DMS153 (cell line): ENCODE measurements at regions not wholly inside any gene's neighbourhood (a gene's known extent, or its start where the extent isn't known, plus 50 kb on each side); places are given as distances from the start of the nearest gene placed in this dataset.

Source experiments
- DNase-seq: peaks from one replicate; lab custom pipeline; 2025; lab: John Stamatoyannopoulos, UW

- no peak for DNase-seq
These were observed 345.7 kb upstream of the SLC30A5 start for GRCh38 chr5:68748101-68748500.

DNA sequence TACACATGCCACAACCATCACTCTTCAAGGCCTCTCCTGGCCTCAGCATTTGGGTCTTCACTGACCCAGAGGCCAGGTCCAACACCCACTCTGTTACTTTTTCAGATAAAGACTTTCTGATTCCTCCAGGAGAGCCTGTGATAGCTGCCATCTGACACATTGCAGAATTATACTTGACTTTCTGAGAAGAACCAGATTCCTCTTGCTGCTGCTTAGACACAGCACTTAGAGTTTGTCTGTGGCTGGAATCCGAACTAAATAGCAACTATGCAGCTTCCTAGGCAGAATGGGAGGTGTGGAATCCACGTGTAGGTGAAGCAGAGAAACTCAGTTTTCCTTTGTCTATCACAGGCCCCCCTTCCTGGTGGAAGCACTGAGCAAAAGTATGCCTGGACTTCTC lies 344.7 kb upstream of the SLC30A5 start:
- no peak for DNase-seq

- DNase-seq: no peak
These were observed 344.2 kb upstream of the SLC30A5 start for GRCh38 chr5:68749631-68750030.

GRCh38 chr5:68751661-68752060 lies 342.2 kb upstream of the SLC30A5 start:
- DNase-seq: no peak

DNA sequence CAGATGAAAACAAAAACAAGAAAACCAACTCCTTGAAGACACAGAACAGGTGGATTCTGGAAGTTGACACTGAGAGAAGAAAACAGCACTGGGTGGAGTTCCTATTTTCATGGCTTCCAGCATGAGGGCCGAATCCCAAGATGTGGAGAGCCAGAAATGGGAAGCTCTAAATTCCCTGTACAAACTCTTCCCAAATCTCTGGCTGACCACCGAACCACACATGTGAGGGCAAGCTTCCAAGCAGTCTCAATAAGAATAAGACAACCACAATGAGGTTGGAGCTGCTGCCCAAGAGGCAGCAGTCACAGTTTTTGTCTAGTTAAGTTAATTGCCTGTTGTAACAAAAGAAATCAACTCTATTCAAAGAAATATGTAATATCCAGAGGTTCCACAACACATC lies 339.3 kb upstream of the SLC30A5 start:
- DNase-seq: no peak

DNA sequence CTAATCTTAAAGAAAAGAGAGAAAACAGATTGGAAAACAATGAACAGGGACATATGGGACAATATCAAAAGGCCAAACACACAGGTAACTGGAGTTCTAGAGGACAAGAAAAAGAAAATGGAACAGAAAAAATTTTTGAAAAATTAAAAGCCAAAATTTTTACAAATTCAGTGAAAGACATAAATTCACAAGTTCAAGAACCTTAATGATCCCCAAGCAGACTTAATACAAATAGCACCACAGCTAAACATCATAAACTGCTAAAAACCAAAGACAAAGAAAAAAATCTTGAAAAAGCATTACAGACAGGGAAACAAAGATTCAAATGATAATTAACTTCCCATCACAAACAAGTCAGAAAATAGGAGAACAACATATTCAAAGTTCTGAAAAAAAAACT lies 338.5 kb upstream of the SLC30A5 start:
- DNase-seq: no peak

GRCh38 chr5:68757006-68757405 lies 336.8 kb upstream of the SLC30A5 start:
- DNase-seq: no peak

- DNase-seq: no peak
These were observed 336.1 kb upstream of the SLC30A5 start for GRCh38 chr5:68757626-68758212.

DNA sequence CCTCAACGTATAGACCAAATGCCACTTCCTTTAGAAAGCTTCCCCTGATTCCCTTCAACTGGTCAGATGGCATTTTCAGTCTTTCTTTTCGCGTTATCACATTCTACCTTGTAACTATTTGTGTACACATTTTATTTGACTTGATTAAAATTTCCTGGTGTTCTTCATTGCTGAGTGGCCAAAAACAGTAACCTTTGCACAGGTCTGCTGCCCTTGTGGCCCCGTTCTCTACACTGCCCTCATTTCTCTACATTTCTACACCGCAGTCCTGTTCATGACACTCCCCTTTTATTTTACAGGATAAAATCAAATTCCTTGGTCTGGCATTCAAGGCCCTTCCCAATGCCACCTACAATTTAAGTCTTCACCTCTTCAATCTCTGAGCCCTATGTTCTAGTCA lies 334.2 kb upstream of the SLC30A5 start:
- no peak for DNase-seq

GRCh38 chr5:68762201-68762600 lies 331.6 kb upstream of the SLC30A5 start:
- no peak for DNase-seq

DNA sequence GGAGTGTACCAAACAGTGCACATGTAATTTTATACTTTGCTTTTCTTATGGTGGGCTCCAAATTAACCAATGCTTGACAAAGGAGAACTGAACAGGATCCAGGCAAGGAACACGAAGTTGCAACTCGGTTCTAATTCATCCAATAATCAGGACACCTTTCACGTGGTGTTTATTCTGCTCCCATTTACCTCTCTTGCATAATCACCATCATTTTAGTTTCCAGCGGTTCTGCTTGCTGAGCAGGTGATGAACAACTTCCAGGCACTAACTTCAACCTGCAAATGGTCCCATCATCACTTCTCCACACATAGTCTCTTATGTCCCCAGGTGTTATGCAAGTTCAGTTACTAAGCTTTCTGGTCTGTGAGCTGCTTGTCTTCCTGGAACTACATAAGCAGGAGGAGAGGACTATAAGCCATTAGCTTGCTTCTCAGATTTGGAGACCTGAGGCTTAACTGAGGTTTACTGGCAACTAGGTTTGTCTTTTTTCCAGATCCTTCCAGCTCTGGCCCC lies 326.8 kb upstream of the SLC30A5 start:
- DNase-seq: no peak

DNA sequence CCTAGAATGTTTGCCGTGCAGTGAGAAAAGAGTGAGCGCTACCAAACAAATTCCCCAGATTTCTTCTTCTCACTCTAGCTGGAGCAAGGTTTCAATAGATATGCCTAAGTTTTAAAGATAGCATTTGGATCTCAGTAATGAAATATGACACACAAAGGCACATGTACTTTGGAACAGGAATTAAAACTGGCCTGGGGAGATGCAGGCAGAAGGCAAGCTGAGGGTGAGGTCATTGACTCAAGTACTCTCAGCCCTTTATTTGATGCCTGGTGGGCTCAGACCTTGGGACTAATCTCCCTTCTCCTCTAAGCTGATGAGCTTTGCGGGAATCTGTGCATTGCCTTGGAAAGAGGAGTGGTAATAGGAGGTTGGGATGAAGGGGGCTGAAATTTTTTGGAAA lies 323.3 kb upstream of the SLC30A5 start:
- DNase-seq: no peak

DNA sequence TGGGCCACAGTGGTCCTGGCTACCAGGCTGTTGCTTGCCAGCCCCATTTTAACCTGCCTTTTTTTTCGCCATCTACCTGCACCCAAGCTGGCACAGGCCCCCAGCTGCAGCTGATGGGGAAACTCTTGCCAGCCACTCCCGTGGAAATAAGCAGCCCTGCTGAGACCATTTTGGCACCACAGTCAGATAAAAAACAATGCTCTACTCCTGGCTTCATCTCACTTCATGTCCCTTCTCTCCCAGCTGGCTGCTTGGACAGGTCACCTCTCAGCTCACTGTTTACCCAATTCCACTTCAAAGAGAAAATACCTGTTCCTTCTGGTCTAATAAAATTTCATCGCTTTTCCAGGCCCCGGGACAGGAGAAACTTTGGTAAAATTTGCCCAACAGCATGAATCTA lies 322.6 kb upstream of the SLC30A5 start:
- no peak for DNase-seq

- DNase-seq: no peak
These were observed 322.1 kb upstream of the SLC30A5 start for GRCh38 chr5:68771732-68772131.

- DNase-seq: no peak
These were observed 317.4 kb upstream of the SLC30A5 start for GRCh38 chr5:68776381-68776780.

DNA sequence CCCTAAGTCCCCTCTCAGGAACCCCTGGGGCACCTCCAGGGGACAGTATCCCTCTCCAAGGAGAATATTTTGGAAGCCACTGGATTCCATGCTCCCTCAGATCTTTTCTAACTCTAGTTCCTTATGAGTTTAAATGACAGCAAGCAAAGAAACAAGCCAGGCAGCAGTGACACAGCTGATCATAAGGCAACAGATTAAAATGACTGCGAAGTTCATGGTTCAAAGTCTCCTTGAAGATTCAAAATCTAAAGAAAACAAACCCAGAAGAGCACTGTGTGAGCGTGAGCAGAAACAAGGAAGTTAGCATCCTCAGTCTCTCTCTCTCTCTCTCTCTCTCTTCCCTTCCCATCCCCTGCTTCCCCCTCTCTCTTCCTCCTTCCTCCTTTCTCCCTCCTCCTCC lies 316.7 kb upstream of the SLC30A5 start:
- DNase-seq: no peak

- no peak for DNase-seq
These were observed 315.3 kb upstream of the SLC30A5 start for GRCh38 chr5:68778484-68778883.

DNA sequence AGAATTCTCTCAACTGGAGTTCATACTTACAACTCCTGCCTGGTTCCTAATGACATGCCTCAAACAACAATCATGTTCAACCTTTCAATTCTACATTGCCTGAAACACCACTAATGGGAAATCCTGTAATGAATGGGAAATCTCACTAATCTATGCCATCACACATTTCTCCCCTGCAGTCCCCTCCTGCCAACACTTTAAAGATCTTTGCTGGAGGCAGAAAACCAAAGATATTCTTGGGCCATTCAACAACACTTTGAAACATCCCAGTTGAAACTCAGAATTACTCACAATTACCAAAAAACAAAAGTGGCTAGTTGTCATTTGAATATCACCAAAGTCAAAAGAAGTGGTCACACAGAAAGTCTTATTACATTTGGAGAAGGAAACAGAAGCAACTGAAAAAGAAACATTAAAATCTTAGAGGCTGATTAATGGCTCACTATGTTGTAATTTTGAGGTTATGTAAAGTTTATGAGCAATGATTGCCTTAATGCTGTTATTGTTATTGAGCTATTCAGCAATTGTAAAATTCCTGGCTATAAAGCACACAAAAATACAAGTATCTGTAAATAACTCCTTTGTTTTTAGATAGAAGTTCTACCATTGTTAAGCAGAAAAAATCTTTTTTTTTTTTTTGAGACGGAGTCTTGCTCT lies 313.4 kb upstream of the SLC30A5 start:
- DNase-seq: no peak

DNA sequence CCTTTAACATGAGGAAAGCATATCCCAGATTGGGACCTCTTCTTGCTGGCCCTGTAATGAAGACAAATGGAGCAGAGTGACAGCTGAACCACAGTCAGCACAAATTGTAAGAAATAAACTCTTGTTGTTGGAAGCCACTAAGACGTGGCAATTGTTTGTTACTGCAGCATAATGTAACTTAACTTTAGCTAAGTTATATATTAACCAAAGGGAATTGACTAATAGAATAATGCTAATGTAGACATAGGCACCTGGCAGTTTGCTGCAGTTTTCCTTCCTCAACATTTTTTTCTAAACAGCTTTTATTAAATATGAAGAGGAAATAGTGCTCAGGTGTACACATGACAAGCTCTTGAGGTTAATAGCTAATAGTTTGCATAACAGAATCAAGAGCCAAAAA lies 300.7 kb upstream of the SLC30A5 start:
- DNase-seq: no peak

- DNase-seq: no peak
These were observed 299.8 kb upstream of the SLC30A5 start for GRCh38 chr5:68793993-68794392.

DNA sequence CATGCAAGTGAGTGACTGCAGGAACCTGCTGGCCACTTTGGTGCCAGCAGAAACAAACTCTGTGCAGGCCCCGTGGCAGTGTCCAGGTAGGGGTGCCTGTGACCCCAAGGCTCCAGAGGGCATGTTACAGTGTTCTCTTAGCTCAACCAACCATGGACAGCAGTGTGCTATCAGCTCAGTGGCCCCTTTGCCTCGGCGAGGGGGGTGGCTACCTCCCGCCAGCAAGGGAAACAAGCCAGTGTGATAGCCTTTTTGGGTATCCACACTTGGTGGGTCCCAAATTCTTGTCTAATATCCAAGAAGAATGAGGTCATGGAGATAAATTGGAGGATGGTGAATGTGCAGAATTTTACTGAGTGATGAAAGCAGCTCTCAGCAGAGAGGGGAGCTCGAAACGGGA lies 298.6 kb upstream of the SLC30A5 start:
- no peak for DNase-seq

DNA sequence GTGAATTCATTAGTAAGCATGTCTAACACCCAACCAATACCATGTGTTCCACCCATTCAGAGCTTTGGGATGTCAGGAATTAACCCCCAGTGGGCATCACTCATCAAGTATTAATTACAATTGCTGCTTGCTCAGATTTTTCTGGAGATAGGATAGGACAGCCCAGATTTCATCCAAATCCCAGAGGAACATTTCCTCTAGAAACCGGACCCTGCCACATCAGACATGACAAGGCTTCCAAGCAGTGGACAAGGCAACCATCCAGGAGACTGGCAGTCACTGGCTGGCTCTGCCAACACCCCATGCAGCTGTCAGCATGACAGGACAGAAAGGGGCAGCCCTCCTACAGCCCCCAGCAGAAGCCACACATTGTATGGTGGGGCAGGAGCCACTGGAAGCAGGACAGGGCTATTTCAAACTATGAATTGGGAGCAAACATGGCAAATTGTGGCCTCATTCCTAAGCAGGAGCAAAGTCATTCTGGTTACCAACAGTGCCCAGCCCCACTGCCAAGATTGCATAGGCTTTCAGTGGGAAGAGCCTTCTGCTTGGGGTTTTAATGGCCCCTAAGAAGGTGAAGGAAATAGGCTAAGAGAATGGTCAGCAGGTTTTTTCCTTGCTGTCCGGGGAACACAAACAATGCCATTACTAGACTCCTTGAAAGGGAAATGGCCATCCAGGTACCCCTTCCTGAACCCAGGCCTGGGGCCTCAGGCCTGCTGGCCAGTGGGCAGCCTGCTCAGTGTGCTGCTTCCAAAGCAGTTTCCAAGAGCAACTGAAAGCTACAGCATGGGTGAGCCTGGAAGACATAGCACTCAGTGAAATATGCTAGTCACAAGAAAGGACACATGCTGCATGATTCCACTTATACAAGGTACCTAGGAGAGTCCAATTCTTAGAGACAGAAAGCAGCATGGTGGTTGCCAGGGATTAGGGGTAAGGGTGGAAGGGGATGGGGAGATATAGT lies 294.7 kb upstream of the SLC30A5 start:
- DNase-seq: no peak

GRCh38 chr5:68802430-68802829 lies 291.4 kb upstream of the SLC30A5 start:
- DNase-seq: no peak
